ENCODE measurements at regions not wholly inside any gene's neighbourhood (a gene's known extent, or its start where the extent isn't known, plus 50 kb on each side); places are given as distances from the start of the nearest gene placed in this dataset.

DNA sequence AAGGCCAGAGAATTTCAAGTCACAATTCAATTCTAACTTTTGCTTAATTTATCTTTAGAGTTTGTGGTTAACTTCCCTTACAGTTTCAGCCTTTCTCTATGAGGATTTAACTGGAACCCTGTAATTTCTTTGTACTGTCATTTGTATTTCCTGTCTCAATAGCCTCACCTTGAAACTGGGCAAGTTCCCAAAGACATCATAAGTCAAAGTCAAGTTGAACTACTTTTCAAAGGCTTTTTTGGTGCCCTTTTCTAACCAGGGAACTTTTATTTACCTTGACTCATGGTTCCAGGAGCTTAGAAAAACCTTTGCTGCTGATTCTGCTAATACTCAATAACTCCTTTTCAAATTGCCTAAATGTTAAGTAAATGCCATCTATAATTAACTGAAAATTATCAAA lies 200.8 kb upstream of the KRR1 start:
- H3K27ac ChIP-seq: peak overlapping the region; percentile 1; the same call in 1 of the 2 replicates
- TF ChIP-seq, protein P1, sequence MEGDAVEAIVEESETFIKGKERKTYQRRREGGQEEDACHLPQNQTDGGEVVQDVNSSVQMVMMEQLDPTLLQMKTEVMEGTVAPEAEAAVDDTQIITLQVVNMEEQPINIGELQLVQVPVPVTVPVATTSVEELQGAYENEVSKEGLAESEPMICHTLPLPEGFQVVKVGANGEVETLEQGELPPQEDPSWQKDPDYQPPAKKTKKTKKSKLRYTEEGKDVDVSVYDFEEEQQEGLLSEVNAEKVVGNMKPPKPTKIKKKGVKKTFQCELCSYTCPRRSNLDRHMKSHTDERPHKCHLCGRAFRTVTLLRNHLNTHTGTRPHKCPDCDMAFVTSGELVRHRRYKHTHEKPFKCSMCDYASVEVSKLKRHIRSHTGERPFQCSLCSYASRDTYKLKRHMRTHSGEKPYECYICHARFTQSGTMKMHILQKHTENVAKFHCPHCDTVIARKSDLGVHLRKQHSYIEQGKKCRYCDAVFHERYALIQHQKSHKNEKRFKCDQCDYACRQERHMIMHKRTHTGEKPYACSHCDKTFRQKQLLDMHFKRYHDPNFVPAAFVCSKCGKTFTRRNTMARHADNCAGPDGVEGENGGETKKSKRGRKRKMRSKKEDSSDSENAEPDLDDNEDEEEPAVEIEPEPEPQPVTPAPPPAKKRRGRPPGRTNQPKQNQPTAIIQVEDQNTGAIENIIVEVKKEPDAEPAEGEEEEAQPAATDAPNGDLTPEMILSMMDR (conservative IDR thresholded peaks at IDR 0.05): no peak

DNA sequence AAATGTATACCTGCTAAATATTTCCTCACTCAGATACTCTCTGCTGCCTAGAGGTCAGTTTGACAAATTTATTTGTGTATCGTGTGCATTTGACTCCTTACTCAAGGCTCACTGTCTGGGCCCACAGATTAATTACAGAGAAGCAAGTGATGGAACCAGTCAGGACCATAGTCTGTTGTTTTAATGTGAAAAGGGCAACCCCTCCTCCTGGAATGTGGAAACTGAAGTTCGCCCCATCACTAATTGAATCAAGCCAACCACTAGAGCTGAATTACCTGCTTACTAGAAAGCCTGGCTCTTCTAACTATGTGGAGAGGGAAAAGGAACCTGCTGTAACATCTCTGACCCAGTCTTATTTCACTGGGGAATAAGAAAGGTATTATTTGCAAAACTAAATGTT lies 199.9 kb upstream of the KRR1 start:
- TF ChIP-seq, protein P1 (conservative IDR thresholded peaks at IDR 0.05): no peak
- H3K27ac ChIP-seq: no peak overlapping the region

DNA sequence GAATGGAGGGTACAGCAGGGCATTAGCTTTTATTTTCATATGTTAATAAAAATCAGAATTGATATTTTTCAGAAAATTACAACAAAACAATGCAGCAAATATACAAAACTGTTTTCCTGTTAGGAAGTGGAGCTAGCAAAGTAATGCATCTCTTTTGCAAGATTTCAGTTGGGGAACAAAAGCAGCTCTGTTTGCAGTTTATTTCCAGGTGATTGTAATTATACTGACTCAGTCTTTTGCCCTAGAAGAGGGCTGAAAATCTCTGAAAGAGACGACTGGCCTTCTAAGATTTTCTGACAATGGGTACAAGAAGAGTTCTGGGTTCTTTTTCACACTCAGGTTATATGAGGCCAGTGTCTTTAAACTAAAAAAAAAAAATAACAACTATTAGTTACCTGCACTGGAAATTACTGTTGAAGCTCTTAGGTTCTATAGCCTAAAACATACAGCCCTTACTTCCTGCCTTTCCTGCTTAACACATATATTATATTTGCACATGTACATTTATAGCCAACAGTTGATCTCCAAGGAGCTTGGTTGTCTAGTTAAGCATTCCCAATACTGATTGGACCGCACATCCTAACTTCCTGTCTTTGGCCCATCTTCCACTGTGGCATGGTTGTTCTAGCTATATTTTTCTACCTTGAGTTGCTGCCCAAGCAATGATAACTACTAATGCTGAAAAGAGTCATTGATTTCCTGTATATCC lies 199.1 kb upstream of the KRR1 start:
- TF ChIP-seq, protein P1 (conservative IDR thresholded peaks at IDR 0.05): no peak
- no peak overlapping the region for H3K27ac ChIP-seq

DNA sequence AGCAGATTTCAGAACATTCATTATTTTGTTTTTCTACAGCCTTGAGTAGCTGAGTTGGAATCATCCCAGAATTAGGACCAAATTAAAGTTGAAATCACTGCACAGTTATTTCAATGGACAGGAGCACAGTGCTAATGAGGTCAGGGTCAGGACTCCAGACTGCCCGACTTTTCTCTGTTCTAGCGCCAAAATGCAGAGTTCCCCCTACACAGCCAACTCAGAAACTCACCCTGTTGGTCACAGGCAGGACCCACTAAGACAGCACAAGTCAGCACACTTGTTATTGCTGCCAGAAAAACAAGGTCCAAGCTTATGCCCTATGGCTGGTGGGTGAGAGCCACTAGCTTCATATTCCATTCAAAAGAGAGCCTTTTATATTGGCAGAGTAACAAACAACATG lies 198.1 kb upstream of the KRR1 start:
- TF ChIP-seq, protein P1 (conservative IDR thresholded peaks at IDR 0.05): no peak
- H3K27ac ChIP-seq: no peak overlapping the region

DNA sequence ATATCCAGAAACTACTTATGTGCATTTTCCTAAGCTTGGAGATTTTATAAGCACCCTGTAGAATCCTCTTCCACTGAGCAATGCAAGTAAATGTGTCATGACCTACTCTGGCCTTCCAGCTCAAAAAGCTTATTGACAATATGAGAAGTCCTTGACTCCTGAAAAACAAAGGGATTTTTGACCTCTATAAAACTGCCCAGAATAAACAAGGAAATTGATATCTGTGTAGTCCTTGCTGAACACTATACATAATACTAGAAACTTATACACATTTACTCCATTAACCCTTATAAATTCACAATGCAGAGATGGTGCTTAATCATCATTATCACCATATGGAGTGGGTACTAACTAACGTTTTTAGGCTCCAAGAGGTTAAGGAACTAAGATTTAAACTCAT lies 197.4 kb upstream of the KRR1 start:
- TF ChIP-seq, protein P1 (conservative IDR thresholded peaks at IDR 0.05): no peak

DNA sequence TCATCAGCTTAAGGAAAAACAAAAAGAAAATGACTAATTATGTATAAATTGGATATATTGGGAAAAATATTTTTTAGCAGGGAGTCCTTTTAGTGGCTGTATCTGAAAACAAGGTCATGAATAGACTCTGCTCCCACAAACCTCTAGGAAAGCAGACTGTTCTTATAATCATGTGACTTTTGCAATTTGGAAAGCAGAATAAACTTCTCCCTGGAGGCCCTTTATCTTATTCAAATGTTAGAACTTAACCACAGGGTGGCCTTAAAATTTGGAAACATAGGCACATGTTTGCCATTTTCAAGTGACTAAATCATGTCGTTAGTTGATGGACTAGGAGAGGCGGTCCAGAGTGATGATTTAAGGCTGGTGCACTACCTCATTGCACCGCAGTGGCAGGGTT lies 196.6 kb upstream of the KRR1 start:
- TF ChIP-seq, protein P1 (conservative IDR thresholded peaks at IDR 0.05): no peak
- H3K27ac ChIP-seq: no peak overlapping the region

More for the DNA sequence above, 197.4 kb upstream of the KRR1 start:
- no peak overlapping the region for H3K27ac ChIP-seq

DNA sequence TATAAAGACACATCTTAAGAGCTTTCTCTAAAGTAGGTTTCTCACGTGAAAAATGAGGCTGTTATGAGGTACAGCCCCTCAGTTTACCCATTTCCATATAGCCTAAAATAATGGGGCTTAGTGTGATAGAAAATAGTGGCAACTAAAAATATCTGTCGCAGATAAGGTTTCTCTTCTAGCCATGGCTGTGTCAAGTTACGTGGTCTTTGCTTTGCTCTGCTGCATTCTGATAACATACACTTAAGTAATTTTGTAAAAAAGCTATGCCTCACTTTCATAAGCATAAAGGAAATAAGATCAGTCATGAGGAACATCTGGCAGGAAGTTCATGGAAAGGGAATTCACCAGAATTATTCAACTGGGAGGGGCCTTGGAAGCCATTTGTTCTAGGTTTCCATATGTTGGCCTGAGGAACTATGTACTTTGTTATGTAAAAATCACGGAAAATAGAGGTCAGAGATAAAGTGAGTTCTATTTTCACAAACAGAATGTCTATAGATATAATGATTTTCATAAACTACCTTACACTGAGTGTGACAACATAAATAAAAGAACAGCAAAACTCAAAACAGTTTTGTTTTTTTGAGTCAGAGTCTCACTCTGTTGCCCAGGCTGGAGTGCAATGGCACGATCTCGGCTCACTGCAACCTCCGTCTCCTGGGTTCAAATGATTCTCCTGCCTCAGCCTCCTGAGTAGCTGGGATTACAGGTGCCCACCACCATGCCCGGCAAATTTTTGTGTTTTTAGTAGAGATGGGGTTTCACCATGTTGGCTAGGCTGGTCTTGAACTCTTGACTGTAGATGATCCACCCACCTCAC lies 195.6 kb upstream of the KRR1 start:
- H3K27ac ChIP-seq: no peak overlapping the region

More for the DNA sequence above, 195.6 kb upstream of the KRR1 start:
- TF ChIP-seq, protein P1 (conservative IDR thresholded peaks at IDR 0.05): no peak
